ENCODE measurements at regions not wholly inside any gene's neighbourhood (a gene's known extent, or its start where the extent isn't known, plus 50 kb on each side); places are given as distances from the start of the nearest gene placed in this dataset.

DNA sequence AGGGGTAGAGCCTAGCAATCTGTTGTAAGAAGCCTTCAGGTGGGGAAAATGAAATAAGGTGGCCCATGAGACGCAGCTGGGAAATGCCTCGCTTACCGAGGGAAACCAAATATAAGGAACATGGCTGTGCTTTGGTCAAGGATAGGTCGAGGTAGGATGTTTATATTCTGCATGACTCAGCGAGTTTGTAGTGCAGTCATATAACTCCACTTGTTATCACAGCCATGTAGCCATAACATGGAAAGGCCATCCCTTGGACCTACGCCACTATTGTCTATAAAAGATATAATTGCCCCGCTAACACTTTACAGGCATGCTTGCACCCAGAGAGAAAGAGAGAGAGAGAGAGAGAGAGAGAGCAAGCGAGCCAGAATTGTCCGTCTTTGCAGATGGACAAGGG lies 80.9 kb upstream of the GLRA2 start:
- TF ChIP-seq, protein P1, sequence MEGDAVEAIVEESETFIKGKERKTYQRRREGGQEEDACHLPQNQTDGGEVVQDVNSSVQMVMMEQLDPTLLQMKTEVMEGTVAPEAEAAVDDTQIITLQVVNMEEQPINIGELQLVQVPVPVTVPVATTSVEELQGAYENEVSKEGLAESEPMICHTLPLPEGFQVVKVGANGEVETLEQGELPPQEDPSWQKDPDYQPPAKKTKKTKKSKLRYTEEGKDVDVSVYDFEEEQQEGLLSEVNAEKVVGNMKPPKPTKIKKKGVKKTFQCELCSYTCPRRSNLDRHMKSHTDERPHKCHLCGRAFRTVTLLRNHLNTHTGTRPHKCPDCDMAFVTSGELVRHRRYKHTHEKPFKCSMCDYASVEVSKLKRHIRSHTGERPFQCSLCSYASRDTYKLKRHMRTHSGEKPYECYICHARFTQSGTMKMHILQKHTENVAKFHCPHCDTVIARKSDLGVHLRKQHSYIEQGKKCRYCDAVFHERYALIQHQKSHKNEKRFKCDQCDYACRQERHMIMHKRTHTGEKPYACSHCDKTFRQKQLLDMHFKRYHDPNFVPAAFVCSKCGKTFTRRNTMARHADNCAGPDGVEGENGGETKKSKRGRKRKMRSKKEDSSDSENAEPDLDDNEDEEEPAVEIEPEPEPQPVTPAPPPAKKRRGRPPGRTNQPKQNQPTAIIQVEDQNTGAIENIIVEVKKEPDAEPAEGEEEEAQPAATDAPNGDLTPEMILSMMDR (conservative IDR thresholded peaks at IDR 0.05), result no peak
- Histone ChIP-seq H2BK15ac (ENCODE audit: low read depth, low read length) (no peak overlapping the region), H2BK5ac (ENCODE audit: insufficient read length, low read length) (no peak overlapping the region), H4K5ac (ENCODE audit: insufficient read length, low read depth, low read length) (no peak overlapping the region), H3K79me1 (ENCODE audit: insufficient read depth, low read depth, low read length, poor library complexity, severe bottlenecking) (no peaks in the 10 kb centered on the region), H3K79me2 (ENCODE audit: insufficient read depth, low read length) (no peaks in the 10 kb centered on the region), H2BK20ac (ENCODE audit: low read depth, low read length, poor library complexity, severe bottlenecking) (no peak overlapping the region), H2AK5ac (ENCODE audit: insufficient read length, low read length) (no peak overlapping the region), H3K23ac (ENCODE audit: insufficient read length, low read depth, low read length) (no peak overlapping the region), H4K20me1 (ENCODE audit: control insufficient read depth, insufficient read depth, insufficient read length) (no peaks in the 10 kb centered on the region), H3K4me2 (ENCODE audit: insufficient read depth, insufficient read length, low read length) (no peak overlapping the region), H4K8ac (replicated peaks; ENCODE audit: insufficient read length, low read depth, low read length) (no peak overlapping the region), H3T11ph (ENCODE audit: low read length) (no peak overlapping the region), H3K4ac (ENCODE audit: low read depth, low read length) (no peak overlapping the region), H3K18ac (ENCODE audit: insufficient read length, low read depth, low read length) (no peak overlapping the region), H2AFZ (ENCODE audit: low read length) (no peak overlapping the region), H3K14ac (ENCODE audit: insufficient read depth, low read length) (no peak overlapping the region), H4K91ac (ENCODE audit: insufficient read length, low read depth, low read length) (no peak overlapping the region), H3K27ac (ENCODE audit: insufficient read length, low read depth, low read length) (no peak overlapping the region), H3K23me2 (ENCODE audit: insufficient read length, low read depth, low read length, poor library complexity, severe bottlenecking) (no peaks in the 10 kb centered on the region), H3K9me3 (ENCODE audit: control insufficient read depth, low read depth, low read length) (no peaks in the 10 kb centered on the region), H2BK120ac (ENCODE audit: low read depth, low read length, poor library complexity, severe bottlenecking) (no peak overlapping the region), H3K27me3 (ENCODE audit: insufficient read depth, low read length) (no peaks in the 10 kb centered on the region), H3K56ac (ENCODE audit: insufficient read length, low read depth, low read length) (no peak overlapping the region), H3K9ac (ENCODE audit: extremely low read depth, insufficient read length, low read length) (no peak overlapping the region), H2BK12ac (ENCODE audit: insufficient read length, low read depth, low read length) (no peak overlapping the region), H3K4me1 (ENCODE audit: insufficient read depth, low read length) (no peaks in the 10 kb centered on the region)
- H3K27me3 Mint-ChIP-seq (ENCODE audit: low read depth), result no peaks in the 10 kb centered on the region; the same call in 1 of the 2 replicates
- H3K9me3 Mint-ChIP-seq, result peaks cover 47 to 63% of the 10 kb centered on the region in 2 experiments
- no peaks in the 10 kb centered on the region for H3K4me1 Mint-ChIP-seq
- whole genome bisulfite sequencing (ENCODE audit: extremely low coverage, insufficient read length, low lambda C conversion rate), result no CpG with 5 or more reads among the region's 9 CpGs
- DNase-seq, result no peak
- peaks cover 0 to 2% (median 0%) of the 10 kb centered on the region in 3 experiments; a peak in 2 of 7 replicates for H3K36me3 Mint-ChIP-seq (ENCODE audit: insufficient read depth in 1 of 3, low read depth in 3 of 3)
- H3K27ac Mint-ChIP-seq, result no peak overlapping the region
- H3K4me3 Mint-ChIP-seq, result no peak overlapping the region
